ENCODE measurements at regions not wholly inside any gene's neighbourhood (a gene's known extent, or its start where the extent isn't known, plus 50 kb on each side); places are given as distances from the start of the nearest gene placed in this dataset.

DNA sequence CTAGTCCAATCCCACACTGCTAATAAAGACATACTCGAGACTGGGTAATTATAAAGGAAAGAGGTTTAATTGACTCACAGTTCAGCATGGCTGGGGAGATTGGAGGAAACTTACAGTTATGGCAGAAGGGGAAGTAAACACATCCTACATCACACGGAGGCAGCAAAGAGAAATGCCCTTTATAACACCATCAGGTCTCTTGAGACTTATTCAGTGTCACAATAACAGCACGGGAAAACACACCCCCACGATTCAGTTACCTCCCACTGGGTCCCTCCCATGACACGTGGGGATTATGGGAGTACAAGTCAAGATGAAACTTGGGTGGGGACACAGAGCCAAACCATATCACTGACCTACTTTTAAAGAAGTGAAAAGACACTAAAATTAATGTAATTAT lies 1130.4 kb upstream of the SLC10A2 start:
- DNase-seq: no peak

DNA sequence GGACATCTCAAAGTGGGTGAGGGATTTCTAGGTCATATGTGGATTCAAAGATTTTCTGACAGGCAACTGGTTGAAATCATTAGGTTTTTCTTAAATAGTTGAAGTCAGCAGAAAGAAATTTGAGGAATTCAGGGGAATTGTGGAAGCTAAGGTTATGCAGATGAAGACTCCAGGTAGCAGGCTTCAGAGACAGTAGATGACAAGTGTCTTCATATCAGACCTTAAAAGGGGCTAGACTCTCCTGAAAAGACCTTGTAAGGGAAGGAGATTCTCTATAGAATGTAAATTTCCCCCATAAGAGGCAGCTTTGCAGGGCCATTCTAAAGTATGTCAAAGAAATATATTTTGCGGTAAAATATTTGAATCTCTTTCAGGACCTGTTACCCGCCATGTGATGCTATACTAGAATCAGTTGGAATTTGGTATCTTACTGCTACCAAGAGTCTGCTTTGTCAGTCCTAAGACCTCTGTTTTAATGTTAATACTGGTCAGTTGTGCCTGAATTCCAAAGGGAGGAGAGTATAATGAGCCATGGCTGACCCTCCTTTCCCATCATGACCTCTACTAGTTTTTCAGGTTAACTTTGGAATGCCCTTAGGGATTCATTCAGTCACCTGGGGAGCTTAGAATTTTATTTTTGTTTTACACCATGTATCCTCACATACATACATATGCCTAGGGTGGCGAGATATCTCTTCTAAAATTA lies 1115.5 kb upstream of the SLC10A2 start:
- DNase-seq: no peak

DNA sequence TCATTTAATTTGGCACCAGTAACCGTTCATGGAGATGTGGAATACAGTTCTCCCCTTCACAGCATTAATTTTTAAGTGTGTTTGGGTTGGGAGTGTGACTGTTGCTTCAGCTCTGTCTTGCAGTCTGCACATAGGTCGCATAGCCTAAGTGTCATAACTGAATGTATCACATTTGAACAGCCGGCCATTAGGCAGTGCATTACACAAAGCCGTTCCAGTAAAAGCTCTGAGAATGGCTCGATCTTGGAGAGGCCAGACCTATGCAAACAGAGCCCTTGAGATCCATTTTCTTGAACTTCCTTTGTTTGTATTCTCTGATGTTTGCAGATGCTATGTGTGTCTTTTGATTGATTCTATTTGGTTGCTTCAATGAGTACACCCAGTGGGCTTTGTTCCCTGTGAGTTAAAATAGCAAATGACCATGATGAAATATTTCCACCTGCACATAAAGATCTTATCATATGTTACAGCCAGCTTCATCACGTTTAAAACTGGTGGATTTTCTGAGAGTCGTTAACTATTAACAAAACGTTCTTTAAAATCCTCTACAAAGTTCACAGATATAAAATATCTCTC lies 1104.9 kb upstream of the SLC10A2 start:
- DNase-seq: no peak

DNA sequence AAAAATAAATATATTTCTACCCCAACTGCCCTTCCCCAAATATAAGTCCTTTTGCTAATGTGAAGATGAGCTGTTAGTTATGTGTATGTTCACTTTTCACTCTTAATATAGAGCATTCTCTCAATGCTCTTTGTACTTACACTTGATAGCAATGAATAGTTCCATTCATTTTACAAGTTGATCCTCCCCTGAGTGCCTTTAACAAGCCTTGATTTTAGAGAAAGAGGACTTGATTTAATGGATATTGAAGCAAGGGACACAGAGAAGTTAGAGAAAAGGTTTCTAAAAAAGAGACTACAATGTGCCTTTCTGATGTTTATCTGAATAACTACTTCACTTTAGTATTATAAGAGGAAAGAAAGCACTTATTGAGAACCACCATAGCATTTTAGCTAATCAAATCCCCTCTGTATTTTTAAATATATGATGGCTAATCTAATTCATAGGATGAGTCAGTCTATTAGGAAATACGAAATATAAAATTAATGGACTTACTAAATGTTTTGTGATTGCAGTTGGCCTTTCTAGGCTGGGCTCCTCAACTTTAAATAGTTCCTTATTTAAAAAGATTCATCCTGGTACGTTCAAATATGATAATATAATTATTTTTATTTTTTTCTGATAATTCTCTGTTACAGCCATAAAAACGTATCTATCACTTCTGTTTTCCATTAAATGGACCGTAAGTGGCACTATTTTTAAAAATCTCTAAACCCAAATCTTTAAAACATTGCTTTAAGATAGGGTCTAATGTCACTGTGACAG lies 1097.8 kb upstream of the SLC10A2 start:
- no peak for DNase-seq

DNA sequence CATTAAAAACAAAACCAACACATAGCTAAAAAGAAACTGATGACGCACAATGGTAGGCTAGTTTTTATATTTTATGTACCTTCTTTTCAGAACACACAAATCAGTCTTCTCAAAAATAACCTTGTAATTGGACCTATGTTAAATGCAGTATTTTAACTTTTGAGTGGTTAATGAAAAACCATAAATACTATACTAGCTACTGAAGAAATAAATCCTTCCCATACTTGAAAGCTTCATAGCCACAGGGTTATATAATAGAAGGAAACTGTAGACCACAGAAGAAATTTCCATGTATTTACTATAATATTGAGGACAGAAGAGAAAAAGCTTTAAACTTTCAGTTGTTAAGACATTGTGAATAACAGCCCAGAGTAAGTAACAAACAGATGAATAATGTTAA lies 1094.3 kb upstream of the SLC10A2 start:
- no peak for DNase-seq

- DNase-seq: no peak
Observed at GRCh38 chr13:104143760-104144416, 1077.7 kb upstream of the SLC10A2 start.

- DNase-seq: no peak
Observed at GRCh38 chr13:104140552-104140951, 1074.3 kb upstream of the SLC10A2 start.

DNA sequence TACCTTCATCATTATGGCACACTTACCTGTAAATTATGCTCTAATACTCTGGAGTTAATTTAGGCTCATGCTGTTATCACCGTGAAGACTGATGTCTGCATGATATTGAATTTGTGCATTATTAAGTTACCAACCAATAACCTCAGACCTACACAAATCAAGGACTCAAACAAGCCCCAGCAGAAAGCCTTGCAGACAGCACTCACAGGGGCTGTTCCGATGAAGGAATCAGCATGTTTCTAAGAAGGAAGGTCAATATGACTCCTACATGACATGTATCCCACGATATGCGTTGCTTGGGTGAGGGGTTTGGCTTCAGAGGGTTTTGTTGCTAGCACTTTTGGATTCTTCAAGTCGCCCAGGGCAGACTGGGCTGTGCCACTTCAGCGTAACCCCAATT lies 1071.2 kb upstream of the SLC10A2 start:
- no peak for DNase-seq

- DNase-seq: no peak
Observed at GRCh38 chr13:104132849-104133248, 1066.6 kb upstream of the SLC10A2 start.

- DNase-seq: no peak
Observed at GRCh38 chr13:104114101-104114500, 1047.9 kb upstream of the SLC10A2 start.

DNA sequence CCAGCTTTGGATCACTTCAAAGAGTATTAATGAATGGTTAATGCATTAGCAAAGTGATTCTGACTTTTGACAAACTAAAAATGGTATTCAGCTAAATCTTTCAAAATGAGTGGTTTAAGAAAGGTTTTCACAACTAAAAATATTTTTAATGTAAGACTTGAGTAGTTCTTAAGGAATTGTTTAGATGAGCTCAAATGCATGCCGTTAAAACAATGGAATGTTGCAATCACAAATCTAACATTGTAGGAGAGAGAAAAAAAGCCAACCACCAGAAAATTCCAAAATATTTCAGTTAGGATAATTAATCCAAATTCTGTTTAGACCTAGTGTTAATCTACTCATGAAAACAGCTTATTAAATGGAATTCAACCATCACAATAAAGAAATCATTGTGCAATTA lies 1044.8 kb upstream of the SLC10A2 start:
- no peak for DNase-seq

GRCh38 chr13:104106705-104107393 lies 1040.6 kb upstream of the SLC10A2 start:
- DNase-seq: no peak

DNA sequence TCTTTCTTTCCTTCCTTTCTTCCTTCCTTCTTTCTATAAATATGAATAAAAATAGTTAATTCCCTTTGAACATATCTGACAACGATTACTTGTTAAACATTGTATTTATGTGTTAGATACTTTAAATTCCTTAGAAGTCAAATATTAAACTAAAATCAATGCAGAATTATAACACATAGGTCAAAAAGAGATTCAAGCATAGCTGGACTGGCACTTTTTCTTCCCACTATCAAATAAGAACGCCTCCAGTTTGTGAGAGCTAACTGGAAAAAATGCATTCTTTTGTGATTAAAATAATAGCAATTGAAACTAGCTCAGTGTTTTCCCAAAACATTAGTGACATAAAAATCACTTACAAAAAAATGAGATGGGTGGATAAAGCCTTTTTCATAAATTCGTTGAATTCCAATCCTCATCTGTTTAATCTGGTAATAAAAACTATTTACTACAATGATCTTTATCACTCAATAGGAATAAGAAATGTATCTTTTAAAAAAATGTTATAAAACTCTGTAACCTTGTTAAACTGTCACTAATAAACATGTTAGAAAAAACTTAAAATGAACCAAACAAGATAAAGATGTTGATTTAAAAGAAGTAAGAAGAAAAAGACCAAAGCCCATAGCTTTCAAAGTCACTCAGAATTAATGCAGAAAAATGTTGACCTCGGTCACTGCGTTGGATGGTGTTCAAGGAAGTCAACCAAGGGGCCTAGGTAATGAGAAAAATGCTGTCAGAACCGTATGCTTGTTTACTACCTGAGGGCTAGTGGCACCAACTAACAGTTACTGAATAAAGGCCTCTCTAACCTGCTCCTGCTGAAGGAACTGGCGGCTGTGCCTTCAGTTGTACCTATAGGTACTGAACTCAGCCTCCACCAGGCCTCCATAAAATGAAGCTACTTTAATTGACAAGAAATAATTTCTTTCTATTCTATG lies 1039.5 kb upstream of the SLC10A2 start:
- no peak for DNase-seq

DNA sequence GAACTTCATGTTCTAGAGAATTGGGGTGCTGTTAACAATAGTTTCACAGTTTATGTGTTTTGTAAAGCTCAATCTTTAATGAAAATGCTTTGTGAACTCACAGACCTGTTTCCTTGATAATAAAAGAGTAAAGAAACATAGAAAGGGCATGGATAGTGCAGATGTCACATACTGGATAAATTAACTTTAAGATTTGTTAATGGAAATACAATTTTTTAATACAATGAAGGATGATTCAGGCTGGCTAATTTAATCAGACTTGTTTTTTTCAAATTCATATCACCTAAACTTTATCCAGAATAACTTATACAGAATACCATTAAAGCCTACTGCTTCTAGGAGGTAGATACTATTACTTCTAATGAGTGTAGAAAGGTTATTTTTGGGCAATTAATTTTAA lies 1033.5 kb upstream of the SLC10A2 start:
- DNase-seq: no peak

DNA sequence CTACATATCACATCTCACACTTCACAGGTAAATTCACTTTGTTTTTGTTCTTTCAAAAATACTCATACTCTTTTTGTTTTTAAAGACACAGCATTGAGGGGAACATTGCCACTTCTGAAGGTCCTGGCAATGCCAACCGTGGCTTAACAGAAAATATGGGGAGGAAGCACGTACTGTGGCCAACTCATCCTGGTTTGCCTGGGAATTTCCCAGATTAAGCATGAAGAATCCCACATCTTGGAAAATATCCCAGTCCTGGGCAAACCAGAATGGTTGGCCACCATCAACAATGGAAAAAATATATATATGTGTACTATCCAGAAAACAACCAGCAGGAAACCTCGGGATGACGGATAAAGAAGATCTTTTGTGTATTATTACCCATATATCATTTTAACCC lies 1032.2 kb upstream of the SLC10A2 start:
- DNase-seq: no peak

GRCh38 chr13:104086759-104087158 lies 1020.5 kb upstream of the SLC10A2 start:
- no peak for DNase-seq

DNA sequence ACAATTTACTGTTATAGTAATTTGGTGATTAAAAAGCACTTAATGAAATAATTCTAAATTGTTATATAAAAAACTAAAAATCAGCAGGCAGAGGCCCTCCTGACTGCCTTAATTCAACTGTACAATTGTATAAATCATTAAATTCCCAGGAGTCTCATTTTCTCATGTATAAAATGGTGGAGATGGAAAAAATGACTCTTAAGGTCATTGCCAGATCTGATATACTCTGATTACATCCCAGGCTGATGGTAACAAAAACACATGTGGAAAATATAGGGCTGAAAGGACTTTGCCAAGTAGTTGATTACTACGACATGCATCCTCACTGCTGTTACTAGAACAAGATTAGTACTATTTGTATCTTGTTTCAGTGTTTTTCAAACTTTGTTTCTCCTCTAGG lies 1020.0 kb upstream of the SLC10A2 start:
- no peak for DNase-seq

DNA sequence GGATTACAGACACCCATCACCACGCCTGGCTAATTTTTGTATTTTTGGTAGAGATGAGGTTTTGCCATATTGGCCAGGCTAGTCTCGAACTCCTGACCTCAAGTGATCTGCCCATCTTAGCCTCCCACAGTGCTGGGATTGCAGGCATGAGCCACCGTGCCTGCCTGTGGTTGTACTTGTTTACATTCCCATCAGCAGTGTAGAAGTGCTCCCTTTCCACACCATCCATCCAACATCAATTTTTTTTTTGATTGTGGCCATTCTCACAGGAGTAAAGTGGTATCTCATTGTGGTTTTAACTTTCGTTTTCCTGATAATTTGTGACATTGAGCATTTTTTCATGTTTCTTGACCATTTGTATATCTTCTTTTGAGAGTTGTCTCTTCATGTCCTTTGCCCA lies 1019.4 kb upstream of the SLC10A2 start:
- DNase-seq: no peak

- no peak for DNase-seq
Observed at GRCh38 chr13:104074326-104074725, 1008.1 kb upstream of the SLC10A2 start.

DNA sequence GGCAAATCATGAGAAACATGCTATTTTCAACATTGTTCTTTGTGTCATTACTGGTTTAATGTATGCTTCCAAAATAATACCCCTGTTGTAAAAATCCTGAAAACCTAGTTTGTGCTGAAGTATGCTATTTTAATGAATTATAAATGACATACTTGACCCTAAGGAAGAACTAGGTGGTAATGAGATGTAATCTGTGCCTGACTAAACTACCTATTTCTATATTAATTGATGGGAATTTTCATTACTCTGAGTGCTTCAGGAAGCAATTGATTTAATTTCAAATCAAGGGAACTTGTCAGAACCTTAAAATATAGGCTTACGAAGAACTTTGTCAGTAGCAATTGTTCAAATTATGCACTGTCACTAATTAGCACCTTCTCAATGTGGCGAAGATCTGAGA lies 1005.6 kb upstream of the SLC10A2 start:
- DNase-seq: no peak

GRCh38 chr13:104065328-104065727 lies 999.1 kb upstream of the SLC10A2 start:
- DNase-seq: no peak

DNA sequence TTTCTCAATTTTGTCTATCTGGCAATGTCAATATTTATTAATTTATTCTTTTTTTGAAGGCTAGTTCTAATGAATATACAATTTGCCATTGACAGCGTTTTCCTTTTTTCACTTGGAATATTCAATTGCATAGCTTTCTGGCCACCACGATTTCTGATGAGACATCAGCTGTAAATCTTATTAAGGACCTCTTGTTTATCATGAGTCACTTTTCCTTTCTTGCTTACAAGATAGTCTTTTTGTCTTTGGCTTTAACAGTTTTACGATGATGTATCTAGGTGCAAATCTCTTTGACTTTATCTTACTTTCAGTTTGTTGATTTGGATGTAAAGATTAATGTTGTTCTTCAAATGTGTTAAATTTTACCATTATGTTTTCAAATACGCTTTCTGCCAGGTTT lies 991.6 kb upstream of the SLC10A2 start:
- DNase-seq: no peak

Data from CD4-positive, alpha-beta T cell treated with Interleukin-1 beta for 1 hour (primary cell).